Globus pallidus (tissue), 1 donor: ENCODE measurements at regions not wholly inside any gene's neighbourhood (a gene's known extent, or its start where the extent isn't known, plus 50 kb on each side); places are given as distances from the start of the nearest gene placed in this dataset.
"Not testable (repeated sequence)": the region's sequence is repeated elsewhere in the genome, so short reads cannot be mapped to it uniquely, and the experiment has no call there.

Experiments used
- DNase-seq: peaks from one replicate; pipeline ENCODE4 v3.0.0-alpha.2; 2015; ENCODE audit warnings: low spot score

GRCh38 chr4:103996064-103996463 is 276.3 kb upstream of the TACR3 start:
- DNase-seq: peak; percentile 74

GRCh38 chr4:103994059-103994458 is 274.3 kb upstream of the TACR3 start:
- DNase-seq: no peak

GRCh38 chr4:103982454-103982853 is 262.7 kb upstream of the TACR3 start:
- no peak for DNase-seq

GRCh38 chr4:103948244-103949018 is 228.6 kb upstream of the TACR3 start:
- DNase-seq: no peak

- no peak for DNase-seq
Observed at GRCh38 chr4:103947617-103948016, 227.8 kb upstream of the TACR3 start.

GRCh38 chr4:103946621-103947268 is 227.0 kb upstream of the TACR3 start:
- DNase-seq: not testable (repeated sequence)

- no peak for DNase-seq
Observed at GRCh38 chr4:103938488-103938887, 218.7 kb upstream of the TACR3 start.

GRCh38 chr4:103936653-103937145 is 216.9 kb upstream of the TACR3 start:
- DNase-seq: no peak

GRCh38 chr4:103934178-103934789 is 214.5 kb upstream of the TACR3 start:
- peak; percentile 54 for DNase-seq

- no peak for DNase-seq
Observed at GRCh38 chr4:103928370-103928769, 208.6 kb upstream of the TACR3 start.

GRCh38 chr4:103923551-103923950 is 203.8 kb upstream of the TACR3 start:
- DNase-seq: no peak

GRCh38 chr4:103918214-103918613 is 198.4 kb upstream of the TACR3 start:
- no peak for DNase-seq

- peak; percentile 23 for DNase-seq
Observed at GRCh38 chr4:103915224-103915869, 195.6 kb upstream of the TACR3 start.

GRCh38 chr4:103907414-103907813 is 187.6 kb upstream of the TACR3 start:
- no peak for DNase-seq

GRCh38 chr4:103904123-103904522 is 184.3 kb upstream of the TACR3 start:
- no peak for DNase-seq

GRCh38 chr4:103902730-103903129 is 182.9 kb upstream of the TACR3 start:
- no peak for DNase-seq

- no peak for DNase-seq
Observed at GRCh38 chr4:103895876-103896465, 176.2 kb upstream of the TACR3 start.

GRCh38 chr4:103892586-103892985 is 172.8 kb upstream of the TACR3 start:
- DNase-seq: no peak

GRCh38 chr4:103887191-103887590 is 167.4 kb upstream of the TACR3 start:
- no peak for DNase-seq

- DNase-seq: no peak
Observed at GRCh38 chr4:103885152-103885551, 165.4 kb upstream of the TACR3 start.

GRCh38 chr4:103867311-103867710 is 147.5 kb upstream of the TACR3 start:
- DNase-seq: no peak

- no peak for DNase-seq
Observed at GRCh38 chr4:103853627-103854026, 133.8 kb upstream of the TACR3 start.
